Prostate gland (tissue), 2 donors: ENCODE measurements at regions not wholly inside any gene's neighbourhood (a gene's known extent, or its start where the extent isn't known, plus 50 kb on each side); places are given as distances from the start of the nearest gene placed in this dataset.
"Not testable (repeated sequence)": the region's sequence is repeated elsewhere in the genome, so short reads cannot be mapped to it uniquely, and the experiment has no call there.

Experiments used
- DNase-seq: peaks from one replicate; pipeline ENCODE4 v3.0.0-alpha.2; 2019; ENCODE audit warnings: low spot score
- H3K27ac ChIP-seq, 2 donors: fragments of 200-600 bp; sonication (generic); 2 replicates each; pipeline ENCODE4 v1.5.1; 2017 to 2019
- H3K27me3 ChIP-seq: fragments of 200-600 bp; sonication (generic); replicated peaks from 2 replicates; pipeline ENCODE4 v1.5.1; 2019; ENCODE audit not compliant: insufficient read depth
- H3K36me3 ChIP-seq, 2 donors: fragments of 200-600 bp; sonication (generic); 1 replicate in 1 of 2; 2 replicates in 1 of 2; pipeline versions ENCODE4 v1.5.1 to v1.8.1; 2017 to 2019
- H3K4me1 ChIP-seq: fragments of 200-600 bp; sonication (generic); replicated peaks from 2 replicates; pipeline ENCODE4 v1.5.1; 2019
- H3K4me3 ChIP-seq, 2 donors: fragments of 200-600 bp; sonication (generic); 2 replicates each; pipeline ENCODE4 v1.5.1; 2017 to 2019
- H3K9me3 ChIP-seq: fragments of 200-600 bp; sonication (generic); 2 replicates; pipeline ENCODE4 v1.5.1; 2017
- CTCF ChIP-seq, 4 experiments: fragments of 200-600 bp in 2 of 4; fragments of 450-650 bp in 2 of 4; sonication (generic) in 2 of 4; IDR thresholded peaks; 1 replicate in 3 of 4; 2 replicates in 1 of 4; pipeline ENCODE4 v1.5.1; 2016 to 2019; ENCODE audit warnings: antibody characterized with exemption in 4 of 4, mild to moderate bottlenecking in 2 of 4, moderate library complexity in 2 of 4
- POLR2A ChIP-seq: fragments of 450-650 bp; IDR thresholded peaks from one replicate; pipeline ENCODE4 v1.6.1; 2016; ENCODE audit warnings: antibody characterized with exemption, mild to moderate bottlenecking
- POLR2AphosphoS5 ChIP-seq: sonication (generic); formaldehyde crosslinking; IDR thresholded peaks from one replicate; pipeline ENCODE4 v1.6.1; 2017; ENCODE audit warnings: antibody characterized with exemption
- WGBS: methylation state at CpG from one replicate; pipeline ENCODE4 v1.1.5; 2018; 5-methylcytosine and 5-hydroxymethylcytosine counted together
- intact Hi-C: fragments of 100-400 bp; cut with DNase I; formaldehyde crosslinking; loops from one replicate; pipeline ENCODE4 v1.14.2; 2022

- H3K9me3 ChIP-seq = no peaks in the 10 kb centered on the region
- no peak for DNase-seq
- no peaks in the 10 kb centered on the region for H3K4me1 ChIP-seq
- no peak overlapping the region for H3K4me3 ChIP-seq
- no peak overlapping the region for H3K27ac ChIP-seq
- intact Hi-C loops = no loop called here
- TF ChIP-seq POLR2A (no peak), POLR2AphosphoS5 (no peak), CTCF (IDR thresholded peaks at IDR 0.05) (no peak)
- H3K36me3 ChIP-seq = no peaks in the 10 kb centered on the region
- WGBS = 62% methylated on average over 5 of the region's 5 CpGs
- no peaks in the 10 kb centered on the region for H3K27me3 ChIP-seq
These were observed 324.0 kb upstream of the SETBP1 start for GRCh38 chr18:44356566-44357157.

- no peak for DNase-seq
- Histone ChIP-seq H3K9me3 (no peaks in the 10 kb centered on the region), H3K27ac (no peak overlapping the region), H3K4me3 (no peak overlapping the region), H3K4me1 (no peaks in the 10 kb centered on the region), H3K36me3 (no peaks in the 10 kb centered on the region), H3K27me3 (no peaks in the 10 kb centered on the region)
- 66% methylated on average over 2 of the region's 2 CpGs for WGBS
- intact Hi-C loops = no loop called here
- TF ChIP-seq POLR2A (no peak), POLR2AphosphoS5 (no peak), CTCF (IDR thresholded peaks at IDR 0.05) (no peak)
These were observed 322.3 kb upstream of the SETBP1 start for GRCh38 chr18:44358402-44358801.

GRCh38 chr18:44359741-44360140 lies 320.9 kb upstream of the SETBP1 start:
- H3K27me3 ChIP-seq, H3K27ac ChIP-seq, DNase-seq, H3K9me3 ChIP-seq, H3K4me1 ChIP-seq, intact Hi-C loops, H3K36me3 ChIP-seq, H3K4me3 ChIP-seq: not testable (repeated sequence)
- 97% methylated on average over 1 of the region's 1 CpG for WGBS

GRCh38 chr18:44362213-44362612 lies 318.5 kb upstream of the SETBP1 start:
- H3K36me3 ChIP-seq, H3K4me3 ChIP-seq, H3K9me3 ChIP-seq, DNase-seq, H3K27ac ChIP-seq, H3K4me1 ChIP-seq, intact Hi-C loops, H3K27me3 ChIP-seq: not testable (repeated sequence)
- WGBS = 100% methylated on average over 1 of the region's 1 CpG

- DNase-seq = no peak
- Histone ChIP-seq H3K4me3 (no peak overlapping the region), H3K9me3 (no peaks in the 10 kb centered on the region), H3K27me3 (no peaks in the 10 kb centered on the region), H3K4me1 (no peaks in the 10 kb centered on the region), H3K27ac (no peak overlapping the region), H3K36me3 (no peaks in the 10 kb centered on the region)
- TF ChIP-seq CTCF (IDR thresholded peaks at IDR 0.05) (no peak), POLR2A (no peak), POLR2AphosphoS5 (no peak)
- intact Hi-C loops = no loop called here
- WGBS = 12% methylated on average over 1 of the region's 1 CpG
These were observed 309.8 kb upstream of the SETBP1 start for GRCh38 chr18:44370861-44371260.

GRCh38 chr18:44374966-44375365 lies 305.7 kb upstream of the SETBP1 start:
- WGBS = 81% methylated on average over 3 of the region's 3 CpGs
- Histone ChIP-seq H3K4me3 (no peak overlapping the region), H3K27me3 (no peaks in the 10 kb centered on the region), H3K4me1 (no peaks in the 10 kb centered on the region), H3K36me3 (no peaks in the 10 kb centered on the region), H3K27ac (no peak overlapping the region), H3K9me3 (no peaks in the 10 kb centered on the region)
- DNase-seq = no peak
- intact Hi-C loops = no loop called here
- no peak for TF ChIP-seq POLR2A
- no peak for TF ChIP-seq POLR2AphosphoS5
- no peak for TF ChIP-seq CTCF (IDR thresholded peaks at IDR 0.05)
